Stimulated activated naive CD8-positive, alpha-beta T cell treated with anti-CD3 and anti-CD28 coated beads, Interleukin-15, amount 100 ng/mL, for 72 hours (primary cell): ENCODE measurements at regions not wholly inside any gene's neighbourhood (a gene's known extent, or its start where the extent isn't known, plus 50 kb on each side); places are given as distances from the start of the nearest gene placed in this dataset.

ENCODE experiments used
- ATAC-seq: fragments of 150-1000 bp; cut with Tn5 transposase; 2 replicates; pipeline ENCODE4 v1.10.0; 2021; ENCODE audit warnings: mild to moderate bottlenecking, moderate library complexity
- DNase-seq, 2 donors: peaks; one replicate each; pipeline ENCODE4 v3.0.0; 2021 to 2022
- H3K27ac Mint-ChIP-seq, 2 donors: one replicate each; pipeline ENCODE4 v1.8.0; 2022; ENCODE audit warnings: mild to moderate bottlenecking in 2 of 2, mixed read lengths in 2 of 2, moderate library complexity in 2 of 2
- H3K27me3 Mint-ChIP-seq: one replicate; pipeline ENCODE4 v1.8.0; 2022; ENCODE audit warnings: mixed read lengths
- H3K4me1 Mint-ChIP-seq: one replicate; pipeline ENCODE4 v1.8.0; 2022; ENCODE audit warnings: mild to moderate bottlenecking, mixed read lengths
- H3K4me3 Mint-ChIP-seq, 2 donors: one replicate each; pipeline ENCODE4 v1.8.0; 2022; ENCODE audit warnings: mild to moderate bottlenecking in 2 of 2, mixed read lengths in 2 of 2, moderate library complexity in 1 of 2
- H3K9me3 Mint-ChIP-seq, 2 donors: one replicate each; pipeline ENCODE4 v1.8.0; 2022; ENCODE audit warnings: mixed read lengths in 2 of 2

DNA sequence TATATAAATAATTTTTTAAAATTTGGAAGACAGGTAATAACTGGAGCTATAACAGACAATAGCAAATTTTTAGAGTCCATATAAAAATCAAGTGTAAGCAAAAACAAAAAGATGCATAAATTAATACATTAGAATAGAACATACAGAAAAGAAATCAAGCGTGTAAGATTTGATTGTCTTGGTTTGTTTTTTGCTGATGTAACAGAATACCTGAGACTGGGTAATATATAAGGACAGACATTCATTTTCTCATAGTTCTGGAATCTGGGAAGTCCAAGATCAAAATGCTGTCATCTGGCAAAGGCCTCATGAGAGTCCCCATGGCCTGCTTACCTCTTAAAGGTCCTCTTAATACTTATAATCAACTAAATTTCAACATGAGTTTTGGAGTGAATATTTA, 1010.1 kb downstream of the CDH18 start:
- Mint-ChIP-seq H3K4me1 (no peaks in the 10 kb centered on the region), H3K27ac (no peak overlapping the region), H3K27me3 (no peaks in the 10 kb centered on the region), H3K9me3 (peaks cover 0 to 7% of the 10 kb centered on the region in 2 donors), H3K4me3 (no peak overlapping the region)
- DNase-seq (no peak), ATAC-seq (no peak)

DNA sequence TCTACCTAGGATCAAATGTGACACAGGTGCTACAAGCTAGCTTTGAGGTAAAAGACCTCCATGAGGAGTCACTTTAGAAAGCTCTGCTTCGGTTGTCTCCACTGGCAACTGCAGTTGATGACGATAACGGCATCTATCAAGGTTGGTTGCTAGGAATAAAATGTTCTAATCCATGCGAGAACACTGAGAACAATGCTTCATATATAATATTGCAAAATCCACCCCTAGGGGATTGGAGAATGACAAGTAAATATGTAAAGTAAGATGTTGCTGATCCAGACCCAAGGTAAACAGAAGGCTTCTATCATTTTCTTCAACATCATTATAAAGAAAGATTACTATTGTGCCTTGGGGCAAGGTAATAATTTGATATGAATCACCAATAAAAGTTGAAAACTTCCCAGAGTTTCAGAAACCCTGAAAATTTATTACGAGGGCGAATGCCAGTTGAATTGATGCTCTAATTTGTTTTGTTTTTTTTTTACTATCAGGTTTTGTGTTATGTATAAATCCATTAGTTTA, 1003.4 kb downstream of the CDH18 start:
- no peaks in the 10 kb centered on the region for H3K27me3 Mint-ChIP-seq
- peaks cover 7 to 9% of the 10 kb centered on the region in 2 donors for H3K9me3 Mint-ChIP-seq
- H3K27ac Mint-ChIP-seq = no peak overlapping the region
- no peaks in the 10 kb centered on the region for H3K4me1 Mint-ChIP-seq
- no peak for DNase-seq
- no peak for ATAC-seq
- no peak overlapping the region for H3K4me3 Mint-ChIP-seq

DNA sequence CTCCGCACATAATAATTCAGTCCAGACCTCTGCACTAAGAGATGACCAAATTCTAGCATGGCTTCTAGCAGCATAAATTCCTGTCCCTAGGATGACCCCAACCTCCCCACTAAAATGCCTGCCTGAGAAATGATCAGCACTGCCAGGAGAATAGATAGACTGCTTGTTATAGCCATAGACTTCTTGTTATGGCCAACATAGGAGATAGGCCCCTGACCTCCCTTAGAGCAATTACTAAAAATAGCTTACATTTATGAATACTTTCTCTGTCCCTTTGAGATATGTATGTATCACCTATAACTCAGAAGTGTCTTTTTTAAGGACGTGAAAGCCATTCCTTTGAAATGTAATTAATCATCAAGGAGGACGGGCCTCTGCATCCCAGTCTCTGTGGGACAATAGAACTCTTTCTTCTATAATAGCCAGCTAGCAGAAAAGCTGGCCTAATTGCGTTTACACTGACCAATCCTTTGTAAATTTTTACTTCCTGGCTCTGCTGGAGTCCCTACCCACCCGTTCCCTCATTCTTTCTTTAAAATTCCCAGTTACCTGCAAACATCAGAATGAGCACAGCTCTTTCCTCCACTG, 1002.7 kb downstream of the CDH18 start:
- Mint-ChIP-seq H3K4me1 (no peaks in the 10 kb centered on the region), H3K27me3 (no peaks in the 10 kb centered on the region), H3K27ac (no peak overlapping the region), H3K4me3 (no peak overlapping the region), H3K9me3 (peaks cover under 1 to 13% of the 10 kb centered on the region in 2 donors)
- no peak for ATAC-seq
- DNase-seq = no peak

DNA sequence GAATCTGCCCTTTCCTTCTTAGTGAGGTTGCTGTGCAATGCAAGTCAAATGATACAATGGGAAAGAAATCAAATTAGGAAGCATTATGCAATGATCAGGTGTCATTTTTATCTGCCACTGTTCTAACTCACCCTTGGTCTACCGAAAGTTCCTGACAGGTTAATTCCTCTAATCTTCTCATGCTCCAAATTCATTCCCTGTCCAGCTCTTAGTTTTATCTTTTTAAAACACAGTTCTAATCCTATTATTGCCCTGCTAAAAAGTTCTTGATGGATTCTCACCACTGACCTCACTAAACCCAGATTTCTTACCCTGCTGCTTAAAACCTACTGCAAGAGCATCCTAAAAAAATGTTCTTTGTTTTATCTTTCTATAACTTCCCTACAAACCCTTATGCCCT, 1000.9 kb downstream of the CDH18 start:
- no peaks in the 10 kb centered on the region for H3K27me3 Mint-ChIP-seq
- no peaks in the 10 kb centered on the region for H3K4me1 Mint-ChIP-seq
- ATAC-seq = no peak
- no peak for DNase-seq
- peaks cover 7 to 13% of the 10 kb centered on the region in 2 donors for H3K9me3 Mint-ChIP-seq
- H3K4me3 Mint-ChIP-seq = no peak overlapping the region
- no peak overlapping the region for H3K27ac Mint-ChIP-seq

DNA sequence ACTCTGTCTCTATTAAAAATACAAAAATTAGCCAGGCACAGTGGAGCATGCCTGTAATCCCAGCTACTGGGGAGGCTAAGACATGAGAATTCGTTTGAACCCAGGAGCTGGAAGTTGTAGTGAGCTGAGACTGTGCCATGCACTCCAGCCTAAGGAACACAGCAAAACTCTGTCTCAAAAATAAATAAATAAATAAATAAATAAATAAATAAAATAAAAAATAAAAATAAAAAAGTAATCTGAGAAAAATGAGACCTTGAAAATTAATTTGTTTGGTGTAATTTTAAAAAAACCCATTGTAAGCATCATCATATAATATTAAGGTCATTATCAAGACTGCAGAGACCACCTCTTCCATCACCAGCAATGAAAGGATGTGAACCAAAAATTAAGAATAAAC, 997.1 kb downstream of the CDH18 start:
- no peak for ATAC-seq
- H3K27me3 Mint-ChIP-seq = no peaks in the 10 kb centered on the region

DNA sequence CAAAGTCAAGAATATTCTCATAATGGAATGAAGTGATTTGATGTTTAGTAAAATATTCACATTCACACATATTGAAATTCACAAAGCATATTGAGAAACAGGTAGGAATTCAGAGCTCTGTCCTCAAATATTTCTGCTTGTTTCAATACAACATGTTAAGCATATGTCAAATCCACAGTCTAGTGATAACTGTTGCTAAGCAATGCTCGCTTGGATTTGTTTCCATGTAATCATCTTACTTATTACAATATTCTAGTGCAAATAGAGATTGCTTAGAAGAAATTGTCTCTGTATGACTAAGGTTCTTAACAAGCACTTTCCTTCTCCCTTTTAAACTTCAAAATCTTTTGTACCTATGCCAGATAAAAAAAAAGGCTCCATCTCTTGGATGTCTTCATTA, 995.7 kb downstream of the CDH18 start:
- Mint-ChIP-seq H3K9me3 (peaks cover 11 to 14% of the 10 kb centered on the region in 2 donors), H3K27me3 (no peaks in the 10 kb centered on the region), H3K27ac (no peak overlapping the region), H3K4me1 (no peaks in the 10 kb centered on the region), H3K4me3 (no peak overlapping the region)
- ATAC-seq = no peak
- no peak for DNase-seq

More for the DNA sequence above, 997.1 kb downstream of the CDH18 start:
- peaks cover 13 to 14% of the 10 kb centered on the region in 2 donors for H3K9me3 Mint-ChIP-seq
- H3K4me3 Mint-ChIP-seq = no peak overlapping the region
- no peak overlapping the region for H3K27ac Mint-ChIP-seq
- no peak for DNase-seq
- H3K4me1 Mint-ChIP-seq = no peaks in the 10 kb centered on the region

DNA sequence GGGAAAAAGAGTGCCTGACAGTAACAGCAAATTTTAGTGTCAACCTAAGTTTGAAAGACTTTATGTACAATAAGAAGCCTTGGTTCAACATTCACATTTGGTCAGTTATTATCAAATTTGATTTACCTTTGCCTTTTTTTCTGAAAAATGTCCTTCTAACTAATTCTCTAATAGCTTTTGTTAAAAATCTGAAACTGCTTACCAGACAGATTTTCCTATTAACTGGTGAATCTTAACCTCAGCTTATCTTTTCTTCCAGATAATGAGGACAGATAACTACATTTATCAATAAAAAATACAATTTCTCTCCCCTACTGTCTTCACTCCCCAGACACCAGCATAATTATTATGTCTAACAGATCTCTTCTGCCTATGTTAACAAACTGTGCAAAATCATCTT, 988.5 kb downstream of the CDH18 start:
- Mint-ChIP-seq H3K4me1 (no peaks in the 10 kb centered on the region), H3K27me3 (no peaks in the 10 kb centered on the region), H3K9me3 (peaks cover 1 to 7% of the 10 kb centered on the region in 2 donors), H3K27ac (no peak overlapping the region), H3K4me3 (no peak overlapping the region)
- ATAC-seq (no peak), DNase-seq (no peak)

DNA sequence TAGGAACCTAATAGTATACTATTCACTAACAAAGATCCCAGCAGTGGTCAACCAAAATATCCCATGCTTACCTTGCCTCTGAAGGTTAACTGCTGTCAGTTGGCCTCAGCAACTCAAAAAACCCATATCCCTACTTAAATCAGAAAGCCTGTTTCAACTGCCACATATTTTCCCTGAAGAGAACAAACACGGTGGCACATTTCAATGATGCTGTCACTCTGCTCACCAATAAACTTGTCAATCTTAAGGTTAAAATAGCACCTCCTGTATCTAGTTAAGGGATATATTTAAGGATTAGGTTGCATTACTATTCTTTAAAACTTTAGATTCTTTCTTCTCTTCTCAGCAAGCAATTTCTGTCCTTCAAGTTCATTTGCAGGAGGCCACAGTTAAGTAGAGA, 986.9 kb downstream of the CDH18 start:
- Mint-ChIP-seq H3K9me3 (peaks cover 10 to 17% of the 10 kb centered on the region in 2 donors), H3K27me3 (no peaks in the 10 kb centered on the region), H3K27ac (peak overlapping the region in 1 of 2 donors; percentile 0), H3K4me1 (no peaks in the 10 kb centered on the region), H3K4me3 (no peak overlapping the region)
- no peak for DNase-seq
- no peak for ATAC-seq

DNA sequence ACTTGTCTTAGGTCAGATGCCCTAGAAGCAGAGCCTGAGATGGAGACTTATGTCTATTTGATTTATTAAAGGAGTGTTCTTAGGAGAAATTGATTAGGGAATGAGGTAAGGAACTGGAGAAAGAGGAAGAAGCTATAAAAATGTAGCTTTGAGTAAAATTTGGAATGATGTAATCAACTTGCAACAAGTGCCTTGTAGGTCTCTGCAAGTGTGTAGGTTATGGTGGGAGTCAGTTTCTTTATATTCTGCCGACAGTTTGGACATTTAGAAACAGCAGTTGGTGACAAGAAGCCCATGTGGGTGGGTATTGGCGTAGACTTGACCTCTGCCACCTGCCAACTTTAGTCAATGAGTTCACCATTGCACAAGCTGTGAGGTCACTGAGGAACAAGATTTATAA, 986.5 kb downstream of the CDH18 start:
- no peaks in the 10 kb centered on the region for H3K4me1 Mint-ChIP-seq
- no peaks in the 10 kb centered on the region for H3K27me3 Mint-ChIP-seq
- no peak for ATAC-seq
- peak overlapping the region in 1 of 2 donors; percentile 0 for H3K27ac Mint-ChIP-seq
- no peak overlapping the region for H3K4me3 Mint-ChIP-seq
- peaks cover 10 to 17% of the 10 kb centered on the region in 2 donors for H3K9me3 Mint-ChIP-seq
- no peak for DNase-seq

DNA sequence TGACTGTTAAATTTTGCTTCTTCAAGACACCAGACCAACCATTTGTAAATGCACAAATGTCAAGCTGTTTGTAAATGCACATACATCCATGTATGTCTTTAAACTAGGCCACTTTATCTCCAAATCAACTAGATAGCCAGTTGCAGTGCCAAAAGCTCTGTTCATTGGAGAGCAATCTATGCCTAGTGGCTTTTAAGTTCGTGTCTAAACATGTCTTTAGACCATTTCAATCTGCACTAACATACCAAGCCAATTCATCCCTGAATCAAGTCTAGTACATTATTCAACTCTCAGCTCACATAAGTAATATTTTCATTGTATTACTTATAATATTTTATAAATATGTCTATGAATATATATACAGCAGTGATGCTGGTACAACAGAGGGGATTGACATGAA, 985.9 kb downstream of the CDH18 start:
- H3K4me1 Mint-ChIP-seq = no peaks in the 10 kb centered on the region
- H3K27me3 Mint-ChIP-seq = no peaks in the 10 kb centered on the region
- no peak overlapping the region for H3K27ac Mint-ChIP-seq
- no peak for ATAC-seq
- peaks cover 10 to 17% of the 10 kb centered on the region in 2 donors for H3K9me3 Mint-ChIP-seq
- DNase-seq = no peak
- no peak overlapping the region for H3K4me3 Mint-ChIP-seq

DNA sequence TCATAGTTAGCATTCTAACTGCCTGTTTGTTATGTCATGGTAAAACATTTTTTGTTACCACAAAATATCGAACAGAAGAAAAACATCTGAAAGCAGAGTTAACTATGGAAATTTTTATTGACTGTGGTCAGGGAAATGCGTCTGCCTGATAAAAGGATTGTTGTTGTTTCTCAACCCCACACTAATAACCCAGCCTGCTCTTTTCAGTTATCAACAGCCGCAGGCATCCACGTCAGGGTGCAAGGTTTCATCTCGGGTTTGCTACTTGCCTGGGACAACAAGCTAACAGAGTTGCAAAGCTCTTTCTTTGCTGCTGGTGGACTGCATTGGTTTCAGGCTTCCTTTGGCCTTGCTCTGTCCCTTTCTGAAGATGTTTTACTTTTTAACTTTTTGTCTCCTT, 969.2 kb downstream of the CDH18 start:
- H3K4me1 Mint-ChIP-seq = no peaks in the 10 kb centered on the region
- H3K27ac Mint-ChIP-seq = no peak overlapping the region
- DNase-seq (no peak), ATAC-seq (no peak)
- no peak overlapping the region for H3K4me3 Mint-ChIP-seq
- H3K27me3 Mint-ChIP-seq = no peaks in the 10 kb centered on the region
- H3K9me3 Mint-ChIP-seq = peaks cover 4 to 11% of the 10 kb centered on the region in 2 donors

DNA sequence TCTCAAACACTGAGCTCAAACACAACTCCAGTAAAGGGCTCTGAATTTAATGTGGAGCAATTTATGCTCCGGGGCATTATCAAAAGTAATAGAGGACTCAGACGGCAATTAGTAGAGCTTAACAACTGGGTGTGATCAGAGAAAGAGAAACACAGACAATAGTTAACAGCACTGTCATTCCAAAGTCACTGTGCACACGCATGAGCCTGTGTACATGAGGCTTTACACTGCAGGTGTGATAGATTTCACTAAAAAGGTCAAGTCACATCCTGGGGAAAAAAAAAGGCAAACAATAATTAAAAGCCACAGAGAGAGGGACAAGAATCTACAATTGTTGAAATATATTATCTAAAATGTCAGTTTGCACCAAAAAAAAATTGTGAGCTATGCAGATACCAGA, 956.5 kb downstream of the CDH18 start:
- no peak overlapping the region for H3K4me3 Mint-ChIP-seq
- no peaks in the 10 kb centered on the region for H3K27me3 Mint-ChIP-seq
- DNase-seq = no peak
- no peaks in the 10 kb centered on the region for H3K4me1 Mint-ChIP-seq
- peaks cover 15 to 18% of the 10 kb centered on the region in 2 donors for H3K9me3 Mint-ChIP-seq
- ATAC-seq = no peak
- no peak overlapping the region for H3K27ac Mint-ChIP-seq

DNA sequence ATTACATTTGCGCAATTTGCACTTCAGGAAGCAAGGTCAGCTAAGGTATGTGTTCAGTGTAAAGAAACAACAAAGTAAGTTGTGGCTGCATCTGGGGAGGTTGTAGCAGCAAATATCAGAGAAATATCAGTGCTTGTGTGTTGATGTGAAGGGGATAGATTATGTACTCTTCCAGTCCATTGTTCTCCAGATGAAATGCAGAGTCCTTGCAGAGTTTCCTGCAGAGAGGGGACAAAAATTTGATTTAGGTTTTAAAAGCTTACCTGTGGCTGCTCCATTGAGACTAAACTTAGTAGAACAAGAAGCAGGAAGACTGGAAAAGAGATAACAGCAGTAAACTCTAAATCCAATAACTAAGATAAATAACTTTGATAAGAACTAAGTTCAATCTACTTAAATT, 952.2 kb downstream of the CDH18 start:
- ATAC-seq (no peak), DNase-seq (no peak)
- no peaks in the 10 kb centered on the region for H3K4me1 Mint-ChIP-seq
- no peak overlapping the region for H3K4me3 Mint-ChIP-seq
- peaks cover 7 to 11% of the 10 kb centered on the region in 2 donors for H3K9me3 Mint-ChIP-seq
- H3K27me3 Mint-ChIP-seq = no peaks in the 10 kb centered on the region
- no peak overlapping the region for H3K27ac Mint-ChIP-seq

DNA sequence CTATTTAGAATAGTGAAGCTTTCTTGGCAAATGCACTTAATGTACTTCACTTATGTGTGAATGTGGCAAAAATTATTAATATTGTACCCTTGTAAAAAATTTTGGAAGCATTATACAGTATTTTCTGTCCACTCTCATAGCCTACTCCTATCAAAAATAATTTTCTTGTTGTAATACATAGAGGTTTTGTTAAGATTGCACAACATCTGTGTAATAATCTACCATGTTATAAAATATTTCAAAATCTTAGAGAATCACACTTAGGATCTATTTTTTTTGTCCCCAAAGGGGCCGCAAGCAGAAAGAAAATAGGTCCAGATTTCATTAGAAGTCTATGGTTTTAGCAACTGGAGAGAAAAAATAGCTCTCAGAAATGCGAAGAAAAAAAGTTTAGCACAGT, 945.9 kb downstream of the CDH18 start:
- DNase-seq (no peak), ATAC-seq (no peak)
- Mint-ChIP-seq H3K9me3 (peaks cover 4 to 5% of the 10 kb centered on the region in 2 donors), H3K4me3 (no peak overlapping the region), H3K4me1 (no peaks in the 10 kb centered on the region), H3K27me3 (no peaks in the 10 kb centered on the region), H3K27ac (no peak overlapping the region)

DNA sequence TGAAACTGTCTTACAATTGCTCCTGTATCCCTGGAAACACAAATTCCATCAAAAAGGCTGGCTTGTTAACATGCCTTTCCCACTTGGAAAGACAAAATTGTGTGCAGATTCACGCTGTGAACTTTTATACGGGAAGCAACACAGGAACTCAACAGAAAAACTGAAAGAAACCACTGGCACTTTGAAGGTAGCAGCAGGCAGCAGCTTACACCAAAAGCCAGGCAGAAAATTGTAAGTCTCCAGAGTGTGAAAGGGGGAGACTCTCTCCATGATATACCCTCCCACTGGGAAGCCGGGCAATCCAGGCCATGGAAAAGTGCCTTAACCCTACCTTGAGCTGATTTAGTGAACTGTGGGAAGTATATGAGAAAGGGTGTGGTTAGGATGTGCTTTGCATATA, 943.7 kb downstream of the CDH18 start:
- no peaks in the 10 kb centered on the region for H3K4me1 Mint-ChIP-seq
- DNase-seq (no peak), ATAC-seq (no peak)

DNA sequence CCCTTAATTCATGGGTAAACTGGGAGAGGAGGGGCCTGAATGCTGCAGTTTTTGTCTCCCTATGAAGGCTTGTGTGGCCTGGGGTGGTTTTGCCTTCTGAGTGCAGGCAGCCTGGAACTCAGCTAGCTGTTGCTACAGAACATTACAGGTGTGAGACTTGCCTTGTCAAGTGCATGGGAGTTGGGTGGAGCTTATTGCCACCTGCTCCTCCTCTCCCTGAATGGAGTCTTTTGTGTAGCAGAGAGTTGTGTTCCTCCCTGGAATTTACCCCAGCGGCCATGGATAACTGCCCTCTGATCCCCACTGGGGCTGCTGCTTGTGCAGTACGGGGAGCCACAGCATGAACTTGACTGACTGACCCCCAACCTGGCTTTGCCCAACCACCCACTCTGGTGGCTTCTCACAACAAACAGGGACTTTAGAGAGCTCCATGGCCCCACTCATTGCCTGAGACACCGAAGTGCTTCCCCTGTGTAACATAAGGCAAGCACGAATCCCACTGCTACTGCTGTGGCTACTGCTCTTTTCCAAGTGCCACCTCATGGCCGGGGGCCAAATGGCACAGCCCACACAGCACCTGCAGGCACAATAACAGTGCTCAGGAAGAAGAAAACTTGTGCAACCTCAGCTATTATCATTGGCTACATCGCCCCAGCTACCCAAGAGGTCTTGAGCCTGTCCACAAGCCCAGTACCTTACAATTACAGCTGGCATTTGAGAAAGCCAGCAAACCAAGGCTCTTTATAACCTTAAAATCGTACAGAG, 942.9 kb downstream of the CDH18 start:
- Mint-ChIP-seq H3K9me3 (peaks cover 5 to 8% of the 10 kb centered on the region in 2 donors), H3K4me1 (no peaks in the 10 kb centered on the region), H3K27me3 (no peaks in the 10 kb centered on the region), H3K27ac (no peak overlapping the region), H3K4me3 (no peak overlapping the region)
- DNase-seq (no peak), ATAC-seq (no peak)

More for the DNA sequence above, 943.7 kb downstream of the CDH18 start:
- no peak overlapping the region for H3K4me3 Mint-ChIP-seq
- H3K27me3 Mint-ChIP-seq = no peaks in the 10 kb centered on the region
- H3K27ac Mint-ChIP-seq = no peak overlapping the region
- H3K9me3 Mint-ChIP-seq = peaks cover 5 to 8% of the 10 kb centered on the region in 2 donors
